ENCODE measurements at regions not wholly inside any gene's neighbourhood (a gene's known extent, or its start where the extent isn't known, plus 50 kb on each side); places are given as distances from the start of the nearest gene placed in this dataset.
"Not testable (repeated sequence)": the region's sequence is repeated elsewhere in the genome, so short reads cannot be mapped to it uniquely, and the experiment has no call there.

- no peaks in the 10 kb centered on the region for H3K27me3 ChIP-seq (ENCODE audit: low read depth)
- no peak overlapping the region for H3K4me3 ChIP-seq
- H3K4me1 ChIP-seq = no peaks in the 10 kb centered on the region
- no peaks in the 10 kb centered on the region for H3K9me3 ChIP-seq
- DNase-seq (ENCODE audit: low spot score in 2 of 2) = no peak
- in situ Hi-C loops (cut with MboI; ENCODE audit: low sequenced_read_pairs) = no loop called here
- no peaks in the 10 kb centered on the region for H3K36me3 ChIP-seq (replicated peaks)
These were observed 87.9 kb upstream of the B3GAT1 start for GRCh38 chr11:134499990-134500389.

- no peaks in the 10 kb centered on the region for H3K4me1 ChIP-seq
- no peak overlapping the region for H3K4me3 ChIP-seq
- in situ Hi-C loops (cut with MboI; ENCODE audit: low sequenced_read_pairs) = no loop called here
- no peak for DNase-seq (ENCODE audit: low spot score in 2 of 2)
- H3K36me3 ChIP-seq (replicated peaks) = no peaks in the 10 kb centered on the region
- H3K27me3 ChIP-seq (ENCODE audit: low read depth) = no peaks in the 10 kb centered on the region
- H3K9me3 ChIP-seq = no peaks in the 10 kb centered on the region
These were observed 86.5 kb upstream of the B3GAT1 start for GRCh38 chr11:134498326-134499139.

DNA sequence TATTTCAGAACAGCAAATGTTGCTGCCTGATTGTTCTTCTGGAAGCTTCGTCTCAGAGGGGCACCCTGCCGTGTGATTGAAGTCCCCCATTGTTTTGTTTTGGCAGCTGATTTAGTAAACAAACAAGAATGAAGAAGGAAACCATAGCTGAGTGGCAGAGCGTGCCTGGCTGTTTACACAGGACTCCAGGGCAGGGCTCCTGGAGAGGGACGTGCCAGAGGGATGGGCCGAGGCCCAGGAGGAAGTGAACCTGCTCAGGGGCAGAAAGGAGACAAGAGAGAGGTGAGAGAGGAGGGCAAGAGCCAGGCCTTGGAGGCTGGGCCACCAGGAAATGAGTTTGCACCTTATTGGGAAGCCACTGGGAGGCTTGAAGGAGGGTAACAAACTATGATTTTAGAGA, 85.5 kb upstream of the B3GAT1 start:
- Histone ChIP-seq H3K4me1 (no peaks in the 10 kb centered on the region), H3K4me3 (no peak overlapping the region), H3K36me3 (replicated peaks) (no peaks in the 10 kb centered on the region), H3K9me3 (no peaks in the 10 kb centered on the region), H3K27me3 (ENCODE audit: low read depth) (no peaks in the 10 kb centered on the region)
- in situ Hi-C loops (cut with MboI; ENCODE audit: low sequenced_read_pairs) = no loop called here
- no peak for DNase-seq (ENCODE audit: low spot score in 2 of 2)

DNA sequence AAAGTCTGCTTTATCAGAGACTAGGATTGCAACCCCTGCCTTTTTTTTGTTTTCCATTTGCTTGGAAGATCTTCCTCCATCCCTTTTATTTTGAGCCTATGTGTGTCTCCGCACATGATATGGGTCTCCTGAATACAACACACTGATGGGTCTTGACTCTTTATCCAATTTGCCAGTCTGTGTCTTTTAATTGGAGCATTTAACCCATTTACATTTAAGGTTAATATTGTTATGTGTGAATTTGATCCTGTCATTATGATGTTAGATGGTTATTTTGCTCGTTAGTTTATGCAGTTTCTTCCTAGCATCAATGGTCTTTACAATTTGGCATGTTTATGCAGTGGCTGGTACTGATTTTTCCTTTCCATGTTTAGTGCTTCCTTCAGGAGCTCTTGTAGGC, 84.0 kb upstream of the B3GAT1 start:
- H3K4me3 ChIP-seq; DNase-seq (ENCODE audit: low spot score in 2 of 2); H3K27me3 ChIP-seq (ENCODE audit: low read depth); H3K9me3 ChIP-seq; in situ Hi-C loops (cut with MboI; ENCODE audit: low sequenced_read_pairs); H3K36me3 ChIP-seq (replicated peaks); H3K4me1 ChIP-seq: not testable (repeated sequence)

GRCh38 chr11:134494395-134494794, 82.4 kb upstream of the B3GAT1 start:
- DNase-seq (ENCODE audit: low spot score in 2 of 2); H3K27me3 ChIP-seq (ENCODE audit: low read depth); H3K4me3 ChIP-seq; H3K36me3 ChIP-seq (replicated peaks); H3K9me3 ChIP-seq; in situ Hi-C loops (cut with MboI; ENCODE audit: low sequenced_read_pairs); H3K4me1 ChIP-seq: not testable (repeated sequence)

DNA sequence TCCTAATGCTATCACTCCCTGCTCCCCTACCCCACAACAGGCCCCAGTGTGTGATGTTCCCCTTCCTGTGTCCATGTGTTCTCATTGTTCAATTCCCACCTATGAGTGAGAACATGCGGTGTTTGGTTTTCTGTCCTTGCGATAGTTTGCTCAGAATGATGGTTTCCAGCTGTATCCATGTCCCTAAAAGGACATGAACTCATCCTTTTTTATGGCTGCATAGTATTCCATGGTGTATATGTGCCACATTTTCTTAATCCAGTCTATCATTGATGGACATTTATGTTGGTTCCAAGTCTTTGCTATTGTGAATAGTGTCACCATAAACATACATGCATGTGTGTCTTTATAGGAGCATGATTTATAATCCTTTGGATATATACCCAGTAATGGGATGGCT, 80.4 kb upstream of the B3GAT1 start:
- in situ Hi-C loops (cut with MboI; ENCODE audit: low sequenced_read_pairs); DNase-seq (ENCODE audit: low spot score in 2 of 2): not testable (repeated sequence)

GRCh38 chr11:134489728-134490127, 77.7 kb upstream of the B3GAT1 start:
- Histone ChIP-seq H3K9me3 (no peaks in the 10 kb centered on the region), H3K27me3 (ENCODE audit: low read depth) (no peaks in the 10 kb centered on the region), H3K36me3 (replicated peaks) (no peaks in the 10 kb centered on the region), H3K4me1 (no peaks in the 10 kb centered on the region), H3K4me3 (no peak overlapping the region)
- no peak for DNase-seq (ENCODE audit: low spot score in 2 of 2)
- in situ Hi-C loops (cut with MboI; ENCODE audit: low sequenced_read_pairs) = no loop called here

More for the DNA sequence above, 80.4 kb upstream of the B3GAT1 start:
- not testable (repeated sequence) for H3K4me3 ChIP-seq; H3K27me3 ChIP-seq (ENCODE audit: low read depth); H3K36me3 ChIP-seq (replicated peaks); H3K4me1 ChIP-seq; H3K9me3 ChIP-seq

DNA sequence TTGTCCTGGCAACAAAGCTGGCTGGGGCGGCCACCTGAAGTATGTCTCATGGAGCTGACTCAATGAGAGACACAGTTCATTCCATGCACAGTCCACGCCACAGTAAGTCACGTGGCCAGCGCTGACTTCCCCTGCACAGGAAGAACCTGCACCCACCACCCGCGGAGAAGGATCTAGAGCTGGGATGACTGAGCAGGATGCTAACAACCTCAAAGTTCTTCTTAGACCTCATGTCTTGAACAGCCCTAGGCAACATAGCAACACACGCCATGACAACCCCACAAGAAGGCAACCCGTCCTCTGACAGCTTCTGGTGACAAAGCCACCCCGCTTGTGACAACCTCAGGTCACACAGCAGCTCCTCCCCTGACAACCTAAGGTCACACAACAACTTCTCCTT, 76.9 kb upstream of the B3GAT1 start:
- Histone ChIP-seq H3K4me3 (no peak overlapping the region), H3K4me1 (no peaks in the 10 kb centered on the region), H3K9me3 (no peaks in the 10 kb centered on the region), H3K36me3 (replicated peaks) (no peaks in the 10 kb centered on the region), H3K27me3 (ENCODE audit: low read depth) (no peaks in the 10 kb centered on the region)
- in situ Hi-C loops (cut with MboI; ENCODE audit: low sequenced_read_pairs) = no loop called here
- DNase-seq (ENCODE audit: low spot score in 2 of 2) = no peak

- no peak overlapping the region for H3K4me3 ChIP-seq
- no peaks in the 10 kb centered on the region for H3K36me3 ChIP-seq (replicated peaks)
- no peaks in the 10 kb centered on the region for H3K4me1 ChIP-seq
- no peaks in the 10 kb centered on the region for H3K9me3 ChIP-seq
- in situ Hi-C loops (cut with MboI; ENCODE audit: low sequenced_read_pairs) = no loop called here
- H3K27me3 ChIP-seq (ENCODE audit: low read depth) = no peaks in the 10 kb centered on the region
- DNase-seq (ENCODE audit: low spot score in 2 of 2) = no peak
These were observed 76.5 kb upstream of the B3GAT1 start for GRCh38 chr11:134488512-134488911.

DNA sequence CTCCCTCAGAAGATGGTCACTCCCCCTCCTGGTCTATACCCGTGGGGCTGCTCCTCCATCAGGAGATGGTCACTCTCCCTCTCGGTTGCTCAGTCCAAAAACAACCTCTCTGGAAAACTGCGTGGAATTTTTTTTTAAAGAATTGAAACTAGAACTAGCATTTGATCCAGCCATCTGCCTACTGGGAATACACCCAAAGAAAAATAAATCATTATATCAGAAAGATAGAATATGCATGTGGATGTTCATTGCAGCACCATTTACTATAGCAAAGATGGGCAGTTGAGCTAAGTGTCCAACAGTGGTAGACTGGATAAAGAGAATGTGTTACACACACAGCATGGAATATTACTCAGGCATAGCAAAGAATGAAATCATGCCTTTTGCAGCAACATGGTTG, 75.7 kb upstream of the B3GAT1 start:
- H3K4me3 ChIP-seq = no peak overlapping the region
- no peaks in the 10 kb centered on the region for H3K36me3 ChIP-seq (replicated peaks)
- no peaks in the 10 kb centered on the region for H3K9me3 ChIP-seq
- in situ Hi-C loops (cut with MboI; ENCODE audit: low sequenced_read_pairs) = no loop called here
- DNase-seq (ENCODE audit: low spot score in 2 of 2) = no peak
- no peaks in the 10 kb centered on the region for H3K27me3 ChIP-seq (ENCODE audit: low read depth)
- no peaks in the 10 kb centered on the region for H3K4me1 ChIP-seq

- Histone ChIP-seq H3K27me3 (ENCODE audit: low read depth) (0 out of 2 replicates have a peak, but pooled peaks cover 2% of the 10 kb centered on the region), H3K4me3 (no peak overlapping the region), H3K36me3 (replicated peaks) (no peaks in the 10 kb centered on the region), H3K4me1 (no peaks in the 10 kb centered on the region), H3K9me3 (no peaks in the 10 kb centered on the region)
- in situ Hi-C loops (cut with MboI; ENCODE audit: low sequenced_read_pairs) = no loop called here
- no peak for DNase-seq (ENCODE audit: low spot score in 2 of 2)
These were observed 74.7 kb upstream of the B3GAT1 start for GRCh38 chr11:134486704-134487103.

DNA sequence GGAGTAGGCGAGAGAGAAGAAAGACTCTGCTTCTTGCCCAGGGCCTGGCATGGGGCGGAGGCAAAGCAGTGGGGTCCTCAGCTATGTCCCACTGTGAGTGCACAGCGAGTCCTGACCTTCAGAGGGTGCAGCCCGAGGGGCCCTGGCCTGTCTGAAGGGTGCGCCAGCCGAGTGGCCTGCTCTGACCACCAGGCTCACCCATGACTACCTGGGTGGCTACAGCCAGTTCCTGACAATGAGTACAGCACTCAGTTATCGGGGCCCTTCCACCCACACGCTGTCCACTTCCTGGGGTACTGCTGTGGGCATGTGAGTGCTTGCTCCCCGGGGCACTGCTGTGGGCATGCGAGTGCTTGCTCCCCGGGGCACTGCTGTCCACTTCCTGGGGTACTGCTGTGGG, 74.1 kb upstream of the B3GAT1 start:
- H3K9me3 ChIP-seq = no peaks in the 10 kb centered on the region
- no peaks in the 10 kb centered on the region for H3K36me3 ChIP-seq (replicated peaks)
- in situ Hi-C loops (cut with MboI; ENCODE audit: low sequenced_read_pairs) = no loop called here
- DNase-seq (ENCODE audit: low spot score in 2 of 2) = no peak
- H3K4me3 ChIP-seq = no peak overlapping the region
- no peaks in the 10 kb centered on the region for H3K4me1 ChIP-seq
- H3K27me3 ChIP-seq (ENCODE audit: low read depth) = 0 out of 2 replicates have a peak, but pooled peaks cover 3% of the 10 kb centered on the region

- no peak for DNase-seq (ENCODE audit: low spot score in 2 of 2)
- Histone ChIP-seq H3K36me3 (replicated peaks) (no peaks in the 10 kb centered on the region), H3K4me3 (no peak overlapping the region), H3K27me3 (ENCODE audit: low read depth) (0 out of 2 replicates have a peak, but pooled peaks cover 3% of the 10 kb centered on the region), H3K4me1 (no peaks in the 10 kb centered on the region), H3K9me3 (no peaks in the 10 kb centered on the region)
- in situ Hi-C loops (cut with MboI; ENCODE audit: low sequenced_read_pairs) = no loop called here
These were observed 73.3 kb upstream of the B3GAT1 start for GRCh38 chr11:134485316-134485715.

GRCh38 chr11:134483857-134484256, 71.8 kb upstream of the B3GAT1 start:
- DNase-seq (ENCODE audit: low spot score in 2 of 2) = no peak
- in situ Hi-C loops (cut with MboI; ENCODE audit: low sequenced_read_pairs) = no loop called here
- H3K36me3 ChIP-seq (replicated peaks) = no peaks in the 10 kb centered on the region
- H3K4me3 ChIP-seq = no peak overlapping the region
- H3K4me1 ChIP-seq = no peaks in the 10 kb centered on the region
- 0 out of 2 replicates have a peak, but pooled peaks cover 3% of the 10 kb centered on the region for H3K27me3 ChIP-seq (ENCODE audit: low read depth)
- H3K9me3 ChIP-seq = no peaks in the 10 kb centered on the region

GRCh38 chr11:134483291-134483690, 71.2 kb upstream of the B3GAT1 start:
- H3K4me1 ChIP-seq = no peaks in the 10 kb centered on the region
- 0 out of 2 replicates have a peak, but pooled peaks cover 3% of the 10 kb centered on the region for H3K27me3 ChIP-seq (ENCODE audit: low read depth)
- no peaks in the 10 kb centered on the region for H3K36me3 ChIP-seq (replicated peaks)
- H3K9me3 ChIP-seq = no peaks in the 10 kb centered on the region
- no peak overlapping the region for H3K4me3 ChIP-seq
- in situ Hi-C loops (cut with MboI; ENCODE audit: low sequenced_read_pairs) = no loop called here
- no peak for DNase-seq (ENCODE audit: low spot score in 2 of 2)
